CD8-positive, alpha-beta memory T cell (primary cell): ENCODE measurements at regions not wholly inside any gene's neighbourhood (a gene's known extent, or its start where the extent isn't known, plus 50 kb on each side); places are given as distances from the start of the nearest gene placed in this dataset.
A peak's percentile ranks its signal among the peaks of the same experiment; 100 is the strongest.

Experiments used
- CTCF ChIA-PET: fragments of 350-600 bp; sonication (Branson Sonifier 250); formaldehyde crosslinking; loops from one replicate; lab custom pipeline; 2021; ENCODE audit warnings: antibody characterized with exemption; lab: Charles Lee
- POLR2A ChIA-PET: fragments of 350-600 bp; sonication (Branson Sonifier 250); formaldehyde crosslinking; loops from one replicate; lab custom pipeline; 2021; ENCODE audit warnings: antibody characterized with exemption; lab: Charles Lee
- DNase-seq, 5 donors: peaks; one replicate each; pipeline versions ENCODE4 v3.0.0 to v3.0.0-alpha.2; 2020 to 2022; ENCODE audit warnings: mixed read lengths in 1 of 5
- H3K27ac ChIP-seq: one replicate; pipeline ENCODE4 v1.7.0; 2013; ENCODE audit warnings: low read depth, mild to moderate bottlenecking, low read length, moderate library complexity
- H3K27me3 ChIP-seq: 2 replicates; pipeline ENCODE4 v1.7.0; 2013; ENCODE audit warnings: low read length, mild to moderate bottlenecking; ENCODE audit not compliant: insufficient read depth, poor library complexity, severe bottlenecking
- H3K36me3 ChIP-seq: 2 replicates; pipeline ENCODE4 v1.7.0; 2013; ENCODE audit warnings: mild to moderate bottlenecking, low read length, moderate library complexity; ENCODE audit not compliant: insufficient read depth
- H3K4me1 ChIP-seq: 2 replicates; pipeline ENCODE4 v1.7.0; 2013; ENCODE audit warnings: mild to moderate bottlenecking, low read length, moderate library complexity; ENCODE audit not compliant: insufficient read depth
- H3K4me3 ChIP-seq: 2 replicates; pipeline ENCODE4 v1.7.0; 2013; ENCODE audit warnings: mild to moderate bottlenecking, low read length
- H3K9me3 ChIP-seq: 2 replicates; pipeline ENCODE4 v1.7.0; 2013; ENCODE audit warnings: mild to moderate bottlenecking, low read length
- H3K27ac Mint-ChIP-seq, 8 donors: one replicate each; pipeline ENCODE4 v1.8.0; 2020 to 2021; ENCODE audit warnings: mixed read lengths in 8 of 8, mild to moderate bottlenecking in 6 of 8, inconsistent platforms in 3 of 8, moderate library complexity in 3 of 8
- H3K27me3 Mint-ChIP-seq, 2 donors: one replicate each; pipeline ENCODE4 v1.8.0; 2020 to 2021; ENCODE audit warnings: mixed read lengths in 2 of 2, mild to moderate bottlenecking in 1 of 2, moderate library complexity in 1 of 2
- H3K36me3 Mint-ChIP-seq, 3 donors: one replicate each; pipeline ENCODE4 v1.8.0; 2020 to 2021; ENCODE audit warnings: mixed read lengths in 3 of 3, inconsistent platforms in 1 of 3, mild to moderate bottlenecking in 1 of 3
- H3K4me1 Mint-ChIP-seq, 3 donors: one replicate each; pipeline ENCODE4 v1.8.0; 2020 to 2021; ENCODE audit warnings: mixed read lengths in 3 of 3, inconsistent platforms in 1 of 3, mild to moderate bottlenecking in 1 of 3
- H3K4me3 Mint-ChIP-seq, 7 donors: one replicate each; pipeline ENCODE4 v1.8.0; 2020 to 2021; ENCODE audit warnings: mixed read lengths in 7 of 7, mild to moderate bottlenecking in 6 of 7, moderate library complexity in 4 of 7, inconsistent platforms in 2 of 7
- H3K9me3 Mint-ChIP-seq, 5 donors: one replicate each; pipeline ENCODE4 v1.8.0; 2020 to 2022; ENCODE audit warnings: mixed read lengths in 5 of 5, mild to moderate bottlenecking in 3 of 5, moderate library complexity in 2 of 5, inconsistent platforms in 1 of 5

GRCh38 chr3:106540743-106541142 lies 671.9 kb upstream of the CBLB start:
- Mint-ChIP-seq H3K36me3 (peaks cover 0 to 32% (median 4%) of the 10 kb centered on the region in 3 donors), H3K27me3 (no peaks in the 10 kb centered on the region)
- CTCF ChIA-PET, result no interaction called here

GRCh38 chr3:106542101-106542769 lies 673.4 kb upstream of the CBLB start:
- Histone ChIP-seq H3K9me3 (no peaks in the 10 kb centered on the region), H3K27me3 (no peaks in the 10 kb centered on the region), H3K4me1 (no peaks in the 10 kb centered on the region), H3K36me3 (no peaks in the 10 kb centered on the region), H3K4me3 (no peak overlapping the region), H3K27ac (no peak overlapping the region)
- Mint-ChIP-seq H3K9me3 (peaks cover 2 to 17% (median 11%) of the 10 kb centered on the region in 5 donors), H3K4me1 (no peaks in the 10 kb centered on the region), H3K27ac (no peak overlapping the region), H3K36me3 (peaks cover 0 to 28% (median 2%) of the 10 kb centered on the region in 3 donors), H3K4me3 (no peak overlapping the region), H3K27me3 (no peaks in the 10 kb centered on the region)
- ChIA-PET CTCF (no interaction called here), POLR2A (no interaction called here)
- DNase-seq, result no peak

More at GRCh38 chr3:106540743-106541142, 671.9 kb upstream of the CBLB start:
- DNase-seq, result no peak
- Histone ChIP-seq H3K4me3 (no peak overlapping the region), H3K27me3 (no peaks in the 10 kb centered on the region), H3K4me1 (no peaks in the 10 kb centered on the region), H3K9me3 (no peaks in the 10 kb centered on the region), H3K27ac (no peak overlapping the region), H3K36me3 (no peaks in the 10 kb centered on the region)
- H3K27ac Mint-ChIP-seq, result no peak overlapping the region
- no peak overlapping the region for H3K4me3 Mint-ChIP-seq
- POLR2A ChIA-PET, result no interaction called here
- peaks cover 8 to 25% (median 15%) of the 10 kb centered on the region in 5 donors for H3K9me3 Mint-ChIP-seq
- H3K4me1 Mint-ChIP-seq, result no peaks in the 10 kb centered on the region

GRCh38 chr3:106552351-106553043 lies 683.7 kb upstream of the CBLB start:
- POLR2A ChIA-PET, result no interaction called here
- no peaks in the 10 kb centered on the region for H3K4me1 ChIP-seq
- peaks cover 0 to 7% (median 0%) of the 10 kb centered on the region in 5 donors for H3K9me3 Mint-ChIP-seq
- H3K27ac ChIP-seq, result no peak overlapping the region
- H3K36me3 ChIP-seq, result no peaks in the 10 kb centered on the region
- H3K4me3 ChIP-seq, result no peak overlapping the region
- no peak overlapping the region for H3K27ac Mint-ChIP-seq
- no peak overlapping the region for H3K4me3 Mint-ChIP-seq
- DNase-seq, result no peak
- no peaks in the 10 kb centered on the region for H3K9me3 ChIP-seq
- H3K27me3 ChIP-seq, result no peaks in the 10 kb centered on the region
- CTCF ChIA-PET, result no interaction called here
- H3K27me3 Mint-ChIP-seq, result no peaks in the 10 kb centered on the region
- no peaks in the 10 kb centered on the region for H3K4me1 Mint-ChIP-seq
- H3K36me3 Mint-ChIP-seq, result peaks cover 0 to 8% (median 0%) of the 10 kb centered on the region in 3 donors

- Mint-ChIP-seq H3K9me3 (no peaks in the 10 kb centered on the region), H3K27ac (no peak overlapping the region), H3K4me3 (no peak overlapping the region), H3K36me3 (peaks cover 0 to 3% (median 0%) of the 10 kb centered on the region in 3 donors), H3K27me3 (no peaks in the 10 kb centered on the region), H3K4me1 (peaks cover 0 to 4% (median 0%) of the 10 kb centered on the region in 3 donors)
- Histone ChIP-seq H3K27ac (no peak overlapping the region), H3K27me3 (no peaks in the 10 kb centered on the region), H3K4me3 (no peak overlapping the region), H3K9me3 (no peaks in the 10 kb centered on the region), H3K36me3 (no peaks in the 10 kb centered on the region), H3K4me1 (no peaks in the 10 kb centered on the region)
- ChIA-PET POLR2A (no interaction called here), CTCF (no interaction called here)
- no peak for DNase-seq
Measured at GRCh38 chr3:106560451-106560966, 691.7 kb upstream of the CBLB start.

- no peak overlapping the region for H3K4me3 ChIP-seq
- no peak overlapping the region for H3K27ac ChIP-seq
- peaks cover 0 to 5% (median 0%) of the 10 kb centered on the region in 3 donors for H3K4me1 Mint-ChIP-seq
- H3K4me1 ChIP-seq, result no peaks in the 10 kb centered on the region
- no peak for DNase-seq
- H3K27me3 ChIP-seq, result no peaks in the 10 kb centered on the region
- ChIA-PET POLR2A (no interaction called here), CTCF (no interaction called here)
- no peaks in the 10 kb centered on the region for H3K27me3 Mint-ChIP-seq
- H3K36me3 ChIP-seq, result no peaks in the 10 kb centered on the region
- H3K27ac Mint-ChIP-seq, result peak overlapping the region in 1 of 8 donors; percentile 17
- no peaks in the 10 kb centered on the region for H3K36me3 Mint-ChIP-seq
- H3K9me3 Mint-ChIP-seq, result no peaks in the 10 kb centered on the region
- no peaks in the 10 kb centered on the region for H3K9me3 ChIP-seq
- H3K4me3 Mint-ChIP-seq, result no peak overlapping the region
Measured at GRCh38 chr3:106566277-106566676, 697.5 kb upstream of the CBLB start.

GRCh38 chr3:106570426-106570825 lies 701.6 kb upstream of the CBLB start:
- Mint-ChIP-seq H3K4me3 (no peak overlapping the region), H3K27ac (no peak overlapping the region), H3K4me1 (peaks cover 0 to 5% (median 0%) of the 10 kb centered on the region in 3 donors), H3K9me3 (no peaks in the 10 kb centered on the region), H3K27me3 (peaks cover 0 to 3% of the 10 kb centered on the region in 2 donors), H3K36me3 (no peaks in the 10 kb centered on the region)
- DNase-seq, result no peak
- Histone ChIP-seq H3K36me3 (no peaks in the 10 kb centered on the region), H3K4me3 (no peak overlapping the region), H3K4me1 (no peaks in the 10 kb centered on the region), H3K27ac (no peak overlapping the region), H3K9me3 (no peaks in the 10 kb centered on the region), H3K27me3 (no peaks in the 10 kb centered on the region)
- CTCF ChIA-PET, result no interaction called here
- POLR2A ChIA-PET, result no interaction called here

GRCh38 chr3:106573605-106574004 lies 704.8 kb upstream of the CBLB start:
- peaks cover 0 to 3% of the 10 kb centered on the region in 2 donors for H3K27me3 Mint-ChIP-seq
- peak overlapping the region in 1 of 8 donors; percentile 39 for H3K27ac Mint-ChIP-seq
- H3K4me3 Mint-ChIP-seq, result no peak overlapping the region
- DNase-seq, result no peak
- CTCF ChIA-PET, result no interaction called here
- POLR2A ChIA-PET, result no interaction called here
- H3K9me3 Mint-ChIP-seq, result no peaks in the 10 kb centered on the region
- H3K4me1 ChIP-seq, result no peaks in the 10 kb centered on the region
- no peaks in the 10 kb centered on the region for H3K36me3 Mint-ChIP-seq
- no peak overlapping the region for H3K4me3 ChIP-seq
- no peaks in the 10 kb centered on the region for H3K27me3 ChIP-seq
- no peaks in the 10 kb centered on the region for H3K9me3 ChIP-seq
- H3K27ac ChIP-seq, result no peak overlapping the region
- peaks cover 0 to 3% (median 0%) of the 10 kb centered on the region in 3 donors for H3K4me1 Mint-ChIP-seq
- no peaks in the 10 kb centered on the region for H3K36me3 ChIP-seq

GRCh38 chr3:106575029-106575428 lies 706.2 kb upstream of the CBLB start:
- H3K27me3 Mint-ChIP-seq, result peaks cover 0 to 3% of the 10 kb centered on the region in 2 donors
- no peak for DNase-seq
- no peak overlapping the region for H3K4me3 ChIP-seq
- no peak overlapping the region for H3K27ac ChIP-seq
- peaks cover 0 to 2% (median 0%) of the 10 kb centered on the region in 3 donors for H3K36me3 Mint-ChIP-seq
- no peaks in the 10 kb centered on the region for H3K9me3 ChIP-seq
- H3K4me1 ChIP-seq, result no peaks in the 10 kb centered on the region
- no peak overlapping the region for H3K4me3 Mint-ChIP-seq
- H3K4me1 Mint-ChIP-seq, result peaks cover 0 to 3% (median 0%) of the 10 kb centered on the region in 3 donors
- ChIA-PET CTCF (interaction anchor here (0.9 kb wide), 1 partner anchor 35 kb away, joined by 3 read pairs; no protein-coding TSS in a partner anchor), POLR2A (no interaction called here)
- no peaks in the 10 kb centered on the region for H3K9me3 Mint-ChIP-seq
- no peaks in the 10 kb centered on the region for H3K36me3 ChIP-seq
- H3K27me3 ChIP-seq, result no peaks in the 10 kb centered on the region
- H3K27ac Mint-ChIP-seq, result no peak overlapping the region
